Astrocyte (in vitro differentiated cells and primary cell): ENCODE measurements at regions not wholly inside any gene's neighbourhood (a gene's known extent, or its start where the extent isn't known, plus 50 kb on each side); places are given as distances from the start of the nearest gene placed in this dataset.

ENCODE experiments used
- DNase-seq: peaks from one replicate; pipeline ENCODE4 v3.0.0-alpha.2; 2010; ENCODE audit warnings: low read depth
- FAIRE-seq: peaks from 2 replicates; lab custom pipeline; 2011; peaks lifted over from hg19 to GRCh38; lab: Jason Lieb, UNC
- H2AFZ ChIP-seq: 2 replicates; pipeline ENCODE4 v1.6.0; 2012; ENCODE audit warnings: low read depth, low read length, inconsistent platforms
- H3K27ac ChIP-seq: 2 replicates; pipeline ENCODE4 v1.5.1; 2011; ENCODE audit warnings: low read depth, low read length, inconsistent platforms
- H3K27me3 ChIP-seq: 2 replicates; pipeline ENCODE4 v1.6.0; 2011; ENCODE audit warnings: low read length, inconsistent platforms; ENCODE audit not compliant: insufficient read depth
- H3K36me3 ChIP-seq: 2 replicates; pipeline ENCODE4 v1.5.1; 2011; ENCODE audit warnings: low read length, inconsistent platforms; ENCODE audit not compliant: insufficient read depth
- H3K4me1 ChIP-seq: 2 replicates; pipeline ENCODE4 v1.5.1; 2011; ENCODE audit warnings: low read length, inconsistent platforms; ENCODE audit not compliant: insufficient read depth
- H3K4me2 ChIP-seq: 2 replicates; pipeline ENCODE4 v1.6.0; 2012; ENCODE audit warnings: low read length, inconsistent platforms
- H3K4me3 ChIP-seq: 2 replicates; pipeline ENCODE4 v1.5.1; 2011; ENCODE audit warnings: low read depth, mild to moderate bottlenecking, low read length, inconsistent platforms; ENCODE audit not compliant: insufficient read depth
- H3K79me2 ChIP-seq: 2 replicates; pipeline ENCODE4 v1.6.0; 2012; ENCODE audit warnings: mild to moderate bottlenecking, low read length, inconsistent platforms; ENCODE audit not compliant: insufficient read depth
- H3K9ac ChIP-seq: 2 replicates; pipeline ENCODE4 v1.6.0; 2012; ENCODE audit warnings: mild to moderate bottlenecking, low read length, inconsistent platforms
- H3K9me3 ChIP-seq: 2 replicates; pipeline ENCODE4 v1.5.1; 2012; ENCODE audit warnings: low read depth, mild to moderate bottlenecking, low read length, inconsistent platforms; ENCODE audit not compliant: insufficient read depth
- H4K20me1 ChIP-seq: 2 replicates; pipeline ENCODE4 v1.6.0; 2012; ENCODE audit warnings: low read length, inconsistent platforms; ENCODE audit not compliant: insufficient read depth
- H3K27ac Mint-ChIP-seq: one replicate; pipeline ENCODE4 v1.8.0; 2021; ENCODE audit warnings: mild to moderate bottlenecking, mixed read lengths; ENCODE audit not compliant: unreplicated experiment
- H3K27me3 Mint-ChIP-seq: one replicate; pipeline ENCODE4 v1.8.0; 2021; ENCODE audit warnings: low read depth, mixed read lengths; ENCODE audit not compliant: unreplicated experiment
- H3K36me3 Mint-ChIP-seq: one replicate; pipeline ENCODE4 v1.8.0; 2021; ENCODE audit warnings: low read depth, mixed read lengths; ENCODE audit not compliant: unreplicated experiment
- H3K4me1 Mint-ChIP-seq: one replicate; pipeline ENCODE4 v1.8.0; 2021; ENCODE audit warnings: low read depth, mixed read lengths; ENCODE audit not compliant: unreplicated experiment
- H3K4me3 Mint-ChIP-seq: one replicate; pipeline ENCODE4 v1.8.0; 2021; ENCODE audit warnings: mild to moderate bottlenecking, moderate library complexity, mixed read lengths; ENCODE audit not compliant: unreplicated experiment
- H3K9me3 Mint-ChIP-seq: one replicate; pipeline ENCODE4 v1.8.0; 2021; ENCODE audit warnings: mild to moderate bottlenecking, mixed read lengths; ENCODE audit not compliant: unreplicated experiment
- EZH2 ChIP-seq: IDR thresholded peaks from 2 replicates; pipeline ENCODE4 v1.6.1; 2012; ENCODE audit warnings: mild to moderate bottlenecking, low read length, inconsistent platforms; ENCODE audit not compliant: insufficient read depth
- TF ChIP-seq, protein P1 (sequence below): IDR thresholded peaks from 2 replicates; pipeline ENCODE4 v1.5.1; 2011; ENCODE audit warnings: low read depth, mild to moderate bottlenecking, inconsistent platforms, low read length, moderate library complexity; ENCODE audit not compliant: insufficient read depth

GRCh38 chr9:95736370-95736769 lies 139.1 kb upstream of the ERCC6L2 start:
- Histone ChIP-seq H3K4me2 (no peak overlapping the region), H3K9me3 (no peaks in the 10 kb centered on the region), H2AFZ (no peak overlapping the region), H3K4me1 (no peaks in the 10 kb centered on the region), H3K9ac (no peak overlapping the region), H3K4me3 (no peak overlapping the region), H3K36me3 (no peaks in the 10 kb centered on the region), H3K27ac (no peak overlapping the region), H3K79me2 (no peaks in the 10 kb centered on the region), H3K27me3 (peaks cover 13% of the 10 kb centered on the region), H4K20me1 (no peaks in the 10 kb centered on the region)
- TF ChIP-seq EZH2 = no peak
- TF ChIP-seq, protein P1, sequence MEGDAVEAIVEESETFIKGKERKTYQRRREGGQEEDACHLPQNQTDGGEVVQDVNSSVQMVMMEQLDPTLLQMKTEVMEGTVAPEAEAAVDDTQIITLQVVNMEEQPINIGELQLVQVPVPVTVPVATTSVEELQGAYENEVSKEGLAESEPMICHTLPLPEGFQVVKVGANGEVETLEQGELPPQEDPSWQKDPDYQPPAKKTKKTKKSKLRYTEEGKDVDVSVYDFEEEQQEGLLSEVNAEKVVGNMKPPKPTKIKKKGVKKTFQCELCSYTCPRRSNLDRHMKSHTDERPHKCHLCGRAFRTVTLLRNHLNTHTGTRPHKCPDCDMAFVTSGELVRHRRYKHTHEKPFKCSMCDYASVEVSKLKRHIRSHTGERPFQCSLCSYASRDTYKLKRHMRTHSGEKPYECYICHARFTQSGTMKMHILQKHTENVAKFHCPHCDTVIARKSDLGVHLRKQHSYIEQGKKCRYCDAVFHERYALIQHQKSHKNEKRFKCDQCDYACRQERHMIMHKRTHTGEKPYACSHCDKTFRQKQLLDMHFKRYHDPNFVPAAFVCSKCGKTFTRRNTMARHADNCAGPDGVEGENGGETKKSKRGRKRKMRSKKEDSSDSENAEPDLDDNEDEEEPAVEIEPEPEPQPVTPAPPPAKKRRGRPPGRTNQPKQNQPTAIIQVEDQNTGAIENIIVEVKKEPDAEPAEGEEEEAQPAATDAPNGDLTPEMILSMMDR = peak; percentile 28
- H3K4me3 Mint-ChIP-seq = no peak overlapping the region
- H3K36me3 Mint-ChIP-seq = peaks cover 2% of the 10 kb centered on the region
- FAIRE-seq (no peak), DNase-seq (no peak)
- H3K9me3 Mint-ChIP-seq = peaks cover 2% of the 10 kb centered on the region
- H3K27ac Mint-ChIP-seq = no peak overlapping the region
- no peaks in the 10 kb centered on the region for H3K4me1 Mint-ChIP-seq
- peaks cover 35% of the 10 kb centered on the region for H3K27me3 Mint-ChIP-seq

GRCh38 chr9:95735701-95736100 lies 139.8 kb upstream of the ERCC6L2 start:
- FAIRE-seq (no peak), DNase-seq (no peak)
- Mint-ChIP-seq H3K4me1 (no peaks in the 10 kb centered on the region), H3K4me3 (no peak overlapping the region), H3K36me3 (peaks cover 2% of the 10 kb centered on the region), H3K27ac (no peak overlapping the region), H3K27me3 (peaks cover 32% of the 10 kb centered on the region), H3K9me3 (peaks cover 2% of the 10 kb centered on the region)
- TF ChIP-seq EZH2 = no peak
- TF ChIP-seq, protein P1 = no peak
- Histone ChIP-seq H3K4me1 (no peaks in the 10 kb centered on the region), H3K4me3 (no peak overlapping the region), H3K36me3 (no peaks in the 10 kb centered on the region), H3K4me2 (no peak overlapping the region), H3K27ac (no peak overlapping the region), H3K27me3 (peaks cover 13% of the 10 kb centered on the region), H2AFZ (no peak overlapping the region), H4K20me1 (no peaks in the 10 kb centered on the region), H3K9me3 (no peaks in the 10 kb centered on the region), H3K79me2 (no peaks in the 10 kb centered on the region), H3K9ac (no peak overlapping the region)

GRCh38 chr9:95733741-95734666 lies 141.5 kb upstream of the ERCC6L2 start:
- TF ChIP-seq, protein P1 = no peak
- TF ChIP-seq EZH2 = no peak

More at GRCh38 chr9:95733741-95734666, 141.5 kb upstream of the ERCC6L2 start:
- Histone ChIP-seq H3K9me3 (peaks cover 2% of the 10 kb centered on the region), H2AFZ (no peak overlapping the region), H3K79me2 (no peaks in the 10 kb centered on the region), H3K36me3 (no peaks in the 10 kb centered on the region), H3K4me1 (no peaks in the 10 kb centered on the region), H3K27ac (no peak overlapping the region), H3K4me3 (no peak overlapping the region), H3K27me3 (peaks cover 13% of the 10 kb centered on the region), H3K4me2 (no peak overlapping the region), H3K9ac (no peak overlapping the region), H4K20me1 (no peaks in the 10 kb centered on the region)
- DNase-seq = no peak
- peaks cover 2% of the 10 kb centered on the region for H3K9me3 Mint-ChIP-seq
- H3K27me3 Mint-ChIP-seq = peaks cover 28% of the 10 kb centered on the region
- H3K4me3 Mint-ChIP-seq = no peak overlapping the region
- FAIRE-seq = no peak
- peaks cover 2% of the 10 kb centered on the region for H3K36me3 Mint-ChIP-seq
- no peak overlapping the region for H3K27ac Mint-ChIP-seq
- H3K4me1 Mint-ChIP-seq = no peaks in the 10 kb centered on the region
